Esophagus muscularis mucosa (tissue), 4 donors: ENCODE measurements at regions not wholly inside any gene's neighbourhood (a gene's known extent, or its start where the extent isn't known, plus 50 kb on each side); places are given as distances from the start of the nearest gene placed in this dataset.

Source experiments
- CTCF ChIP-seq, 3 experiments: fragments of 200-600 bp in 2 of 3; fragments of 450-650 bp in 1 of 3; sonication (generic) in 2 of 3; IDR thresholded peaks; one replicate each; pipeline ENCODE4 v1.5.1; 2017 to 2019; ENCODE audit warnings: antibody characterized with exemption in 3 of 3, mild to moderate bottlenecking in 2 of 3, moderate library complexity in 1 of 3
- EP300 ChIP-seq: sonication (generic); formaldehyde crosslinking; IDR thresholded peaks from one replicate; pipeline ENCODE4 v1.6.1; 2017; ENCODE audit warnings: antibody characterized with exemption
- POLR2A ChIP-seq: fragments of 450-650 bp; IDR thresholded peaks from one replicate; pipeline ENCODE4 v1.6.1; 2017; ENCODE audit warnings: antibody characterized with exemption, moderate library complexity, mild to moderate bottlenecking, low read depth
- POLR2AphosphoS5 ChIP-seq, 2 donors: sonication (generic); formaldehyde crosslinking; IDR thresholded peaks; one replicate each; pipeline ENCODE4 v1.6.1; 2017; ENCODE audit warnings: antibody characterized with exemption in 2 of 2

- TF ChIP-seq CTCF (IDR thresholded peaks at IDR 0.05) = no peak
- TF ChIP-seq EP300 = no peak
- no peak for TF ChIP-seq POLR2AphosphoS5 (IDR thresholded peaks at IDR 0.05)
- TF ChIP-seq POLR2A = no peak
These were observed 88.7 kb upstream of the DRD2 start for GRCh38 chr11:113563766-113564526.
